HL-60 (cell line): ENCODE measurements at regions not wholly inside any gene's neighbourhood (a gene's known extent, or its start where the extent isn't known, plus 50 kb on each side); places are given as distances from the start of the nearest gene placed in this dataset.

Experiments
- GABPA ChIP-seq: IDR thresholded peaks from 2 replicates; pipeline ENCODE4 v1.6.1; 2012; ENCODE audit warnings: low read depth
- TF ChIP-seq, protein P1 (sequence below): IDR thresholded peaks from one replicate; pipeline ENCODE4 v1.5.1; 2011; ENCODE audit warnings: low read length, control low read depth, inconsistent platforms; ENCODE audit not compliant: insufficient read depth

DNA sequence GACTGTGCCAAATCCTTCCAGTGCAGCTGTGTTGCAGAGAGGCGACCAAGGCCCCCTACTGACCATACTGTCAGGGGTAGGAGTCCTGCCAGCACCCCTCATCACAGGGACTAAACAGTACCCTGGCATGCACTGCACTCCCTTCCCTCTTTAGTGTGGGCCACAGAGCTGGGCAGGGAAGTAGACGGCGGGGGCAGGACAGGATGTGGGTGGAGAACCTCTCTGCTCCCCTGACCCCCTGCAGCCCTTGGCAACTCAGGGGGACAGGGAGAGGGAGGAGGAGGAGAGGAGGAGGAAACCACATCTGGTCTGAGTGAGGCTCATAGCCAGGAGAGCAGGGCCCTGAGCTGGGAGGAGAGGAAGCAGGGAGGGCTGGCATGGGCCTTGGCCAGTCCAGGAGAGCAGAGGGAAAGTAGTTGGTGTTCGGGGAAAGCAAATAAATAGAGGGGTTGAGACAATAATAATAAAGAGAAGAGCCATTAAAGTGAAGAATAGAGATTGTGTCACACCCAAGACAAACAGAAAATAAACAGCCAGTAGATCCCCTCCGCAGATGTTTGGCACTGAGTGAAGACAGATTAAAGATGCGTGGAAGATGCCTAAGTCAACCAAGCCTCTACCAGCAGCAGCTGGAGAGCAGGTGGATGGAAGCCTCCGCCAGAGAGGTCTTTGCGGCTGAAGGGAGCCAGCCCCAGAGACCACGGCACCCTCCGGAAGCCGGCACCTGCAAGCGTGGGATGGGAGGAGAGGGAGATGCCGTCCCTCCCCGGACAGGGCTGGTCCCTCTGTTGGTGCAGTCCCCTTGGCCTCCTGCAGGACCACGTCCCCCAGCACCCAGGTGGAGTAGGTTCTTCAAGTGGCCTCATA lies 61.5 kb downstream of the RPUSD4 start:
- no peak for TF ChIP-seq GABPA
- TF ChIP-seq, protein P1, sequence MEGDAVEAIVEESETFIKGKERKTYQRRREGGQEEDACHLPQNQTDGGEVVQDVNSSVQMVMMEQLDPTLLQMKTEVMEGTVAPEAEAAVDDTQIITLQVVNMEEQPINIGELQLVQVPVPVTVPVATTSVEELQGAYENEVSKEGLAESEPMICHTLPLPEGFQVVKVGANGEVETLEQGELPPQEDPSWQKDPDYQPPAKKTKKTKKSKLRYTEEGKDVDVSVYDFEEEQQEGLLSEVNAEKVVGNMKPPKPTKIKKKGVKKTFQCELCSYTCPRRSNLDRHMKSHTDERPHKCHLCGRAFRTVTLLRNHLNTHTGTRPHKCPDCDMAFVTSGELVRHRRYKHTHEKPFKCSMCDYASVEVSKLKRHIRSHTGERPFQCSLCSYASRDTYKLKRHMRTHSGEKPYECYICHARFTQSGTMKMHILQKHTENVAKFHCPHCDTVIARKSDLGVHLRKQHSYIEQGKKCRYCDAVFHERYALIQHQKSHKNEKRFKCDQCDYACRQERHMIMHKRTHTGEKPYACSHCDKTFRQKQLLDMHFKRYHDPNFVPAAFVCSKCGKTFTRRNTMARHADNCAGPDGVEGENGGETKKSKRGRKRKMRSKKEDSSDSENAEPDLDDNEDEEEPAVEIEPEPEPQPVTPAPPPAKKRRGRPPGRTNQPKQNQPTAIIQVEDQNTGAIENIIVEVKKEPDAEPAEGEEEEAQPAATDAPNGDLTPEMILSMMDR: no peak
